ENCODE measurements at regions not wholly inside any gene's neighbourhood (a gene's known extent, or its start where the extent isn't known, plus 50 kb on each side); places are given as distances from the start of the nearest gene placed in this dataset.

DNA sequence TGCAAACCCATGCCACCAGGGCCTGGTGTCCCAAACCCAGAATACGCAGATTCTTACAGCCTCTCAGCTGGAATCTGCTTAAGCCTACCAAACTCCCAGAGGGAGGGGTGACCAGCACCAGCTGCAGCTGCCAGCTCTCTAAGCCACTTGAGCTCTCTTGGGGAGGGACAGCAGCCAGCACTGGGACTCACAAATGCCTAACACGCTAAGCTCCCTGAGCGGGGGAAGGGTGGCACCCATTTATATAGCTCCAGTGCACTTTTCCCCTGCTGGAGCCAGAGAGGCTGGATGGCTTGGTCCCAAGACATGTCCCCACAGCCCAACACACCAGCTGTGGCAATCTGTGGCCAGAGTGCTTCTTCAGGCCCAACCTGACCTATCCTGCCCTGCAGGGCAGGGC lies 326.8 kb upstream of the NRG3 start:
- TF ChIP-seq, protein P1, sequence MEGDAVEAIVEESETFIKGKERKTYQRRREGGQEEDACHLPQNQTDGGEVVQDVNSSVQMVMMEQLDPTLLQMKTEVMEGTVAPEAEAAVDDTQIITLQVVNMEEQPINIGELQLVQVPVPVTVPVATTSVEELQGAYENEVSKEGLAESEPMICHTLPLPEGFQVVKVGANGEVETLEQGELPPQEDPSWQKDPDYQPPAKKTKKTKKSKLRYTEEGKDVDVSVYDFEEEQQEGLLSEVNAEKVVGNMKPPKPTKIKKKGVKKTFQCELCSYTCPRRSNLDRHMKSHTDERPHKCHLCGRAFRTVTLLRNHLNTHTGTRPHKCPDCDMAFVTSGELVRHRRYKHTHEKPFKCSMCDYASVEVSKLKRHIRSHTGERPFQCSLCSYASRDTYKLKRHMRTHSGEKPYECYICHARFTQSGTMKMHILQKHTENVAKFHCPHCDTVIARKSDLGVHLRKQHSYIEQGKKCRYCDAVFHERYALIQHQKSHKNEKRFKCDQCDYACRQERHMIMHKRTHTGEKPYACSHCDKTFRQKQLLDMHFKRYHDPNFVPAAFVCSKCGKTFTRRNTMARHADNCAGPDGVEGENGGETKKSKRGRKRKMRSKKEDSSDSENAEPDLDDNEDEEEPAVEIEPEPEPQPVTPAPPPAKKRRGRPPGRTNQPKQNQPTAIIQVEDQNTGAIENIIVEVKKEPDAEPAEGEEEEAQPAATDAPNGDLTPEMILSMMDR (IDR thresholded peaks at IDR 0.05; ENCODE audit: low read depth, low read length) = no peak
- no peak for TF ChIP-seq POLR2A (IDR thresholded peaks at IDR 0.05; ENCODE audit: extremely low read depth, insufficient read length)
- TF ChIP-seq, protein P2, sequence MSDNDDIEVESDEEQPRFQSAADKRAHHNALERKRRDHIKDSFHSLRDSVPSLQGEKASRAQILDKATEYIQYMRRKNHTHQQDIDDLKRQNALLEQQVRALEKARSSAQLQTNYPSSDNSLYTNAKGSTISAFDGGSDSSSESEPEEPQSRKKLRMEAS (IDR thresholded peaks at IDR 0.05; ENCODE audit: low read depth, low read length) = no peak
- TF ChIP-seq MYC (IDR thresholded peaks at IDR 0.05; ENCODE audit: low read depth, low read length) = no peak
